ENCODE measurements at regions not wholly inside any gene's neighbourhood (a gene's known extent, or its start where the extent isn't known, plus 50 kb on each side); places are given as distances from the start of the nearest gene placed in this dataset.
A peak's percentile ranks its signal among the peaks of the same experiment; 100 is the strongest.
"Not testable (repeated sequence)": the region's sequence is repeated elsewhere in the genome, so short reads cannot be mapped to it uniquely, and the experiment has no call there.

- DNase-seq (ENCODE audit: low read depth in 1 of 2, low spot score in 1 of 2): no peak
Measured at GRCh38 chr21:31609081-31609480, 50.4 kb upstream of the SOD1 start.

GRCh38 chr21:31607791-31608190 lies 51.7 kb upstream of the SOD1 start:
- no peak for DNase-seq (ENCODE audit: low read depth in 1 of 2, low spot score in 1 of 2)

- no peak for DNase-seq (ENCODE audit: low read depth in 1 of 2, low spot score in 1 of 2)
Measured at GRCh38 chr21:31606081-31606874, 53.2 kb upstream of the SOD1 start.

GRCh38 chr21:31604591-31605190 lies 54.8 kb upstream of the SOD1 start:
- peak; percentile 57 to 58 for DNase-seq (ENCODE audit: low read depth in 1 of 2, low spot score in 1 of 2)

GRCh38 chr21:31599563-31599962 lies 59.9 kb upstream of the SOD1 start:
- DNase-seq (ENCODE audit: low read depth in 1 of 2, low spot score in 1 of 2): no peak

GRCh38 chr21:31599013-31599412 lies 60.5 kb upstream of the SOD1 start:
- no peak for DNase-seq (ENCODE audit: low read depth in 1 of 2, low spot score in 1 of 2)

- DNase-seq (ENCODE audit: low read depth in 1 of 2, low spot score in 1 of 2): no peak
Measured at GRCh38 chr21:31597683-31598082, 61.8 kb upstream of the SOD1 start.

GRCh38 chr21:31596055-31596454 lies 63.4 kb upstream of the SOD1 start:
- DNase-seq (ENCODE audit: low read depth in 1 of 2, low spot score in 1 of 2): no peak

GRCh38 chr21:31594726-31595125 lies 64.8 kb upstream of the SOD1 start:
- DNase-seq (ENCODE audit: low read depth in 1 of 2, low spot score in 1 of 2): no peak

GRCh38 chr21:31594279-31594678 lies 65.2 kb upstream of the SOD1 start:
- DNase-seq (ENCODE audit: low read depth in 1 of 2, low spot score in 1 of 2): no peak

GRCh38 chr21:31592963-31593560 lies 66.4 kb upstream of the SOD1 start:
- DNase-seq (ENCODE audit: low read depth in 1 of 2, low spot score in 1 of 2): no peak

GRCh38 chr21:31592516-31592915 lies 67.0 kb upstream of the SOD1 start:
- no peak for DNase-seq (ENCODE audit: low read depth in 1 of 2, low spot score in 1 of 2)

GRCh38 chr21:31589820-31590219 lies 69.7 kb upstream of the SOD1 start:
- DNase-seq (ENCODE audit: low read depth in 1 of 2, low spot score in 1 of 2): no peak

GRCh38 chr21:31586118-31586517 lies 73.4 kb upstream of the SOD1 start:
- DNase-seq (ENCODE audit: low read depth in 1 of 2, low spot score in 1 of 2): no peak

GRCh38 chr21:31583937-31584336 lies 75.6 kb upstream of the SOD1 start:
- not testable (repeated sequence) for DNase-seq (ENCODE audit: low read depth in 1 of 2, low spot score in 1 of 2)

GRCh38 chr21:31583498-31583897 lies 76.0 kb upstream of the SOD1 start:
- DNase-seq (ENCODE audit: low read depth in 1 of 2, low spot score in 1 of 2): no peak

- peak; percentile 55 to 73 for DNase-seq (ENCODE audit: low read depth in 1 of 2, low spot score in 1 of 2)
Measured at GRCh38 chr21:31580866-31581276, 78.6 kb upstream of the SOD1 start.

- DNase-seq (ENCODE audit: low read depth in 1 of 2, low spot score in 1 of 2): no peak
Measured at GRCh38 chr21:31577271-31577670, 82.2 kb upstream of the SOD1 start.

- no peak for DNase-seq (ENCODE audit: low read depth in 1 of 2, low spot score in 1 of 2)
Measured at GRCh38 chr21:31576428-31576827, 83.1 kb upstream of the SOD1 start.

- DNase-seq (ENCODE audit: low read depth in 1 of 2, low spot score in 1 of 2): no peak
Measured at GRCh38 chr21:31573217-31573616, 86.3 kb upstream of the SOD1 start.

GRCh38 chr21:31571879-31572278 lies 87.6 kb upstream of the SOD1 start:
- DNase-seq (ENCODE audit: low read depth in 1 of 2, low spot score in 1 of 2): no peak

GRCh38 chr21:31570824-31571566 lies 88.5 kb upstream of the SOD1 start:
- no peak for DNase-seq (ENCODE audit: low read depth in 1 of 2, low spot score in 1 of 2)
